C4-2B (cell line): ENCODE measurements at regions not wholly inside any gene's neighbourhood (a gene's known extent, or its start where the extent isn't known, plus 50 kb on each side); places are given as distances from the start of the nearest gene placed in this dataset.

Experiments
- H3K27ac ChIP-seq: fragments of 450-650 bp; 2 replicates; pipeline ENCODE4 v1.5.1; 2017
- ZFX ChIP-seq: fragments of 450-650 bp; IDR thresholded peaks from 2 replicates; pipeline ENCODE4 v1.6.1; 2017
- TF ChIP-seq, protein P1 (sequence below): fragments of 450-650 bp; conservative IDR thresholded peaks from 2 replicates; pipeline ENCODE4 v1.5.1; 2017; ENCODE audit warnings: mild to moderate bottlenecking

DNA sequence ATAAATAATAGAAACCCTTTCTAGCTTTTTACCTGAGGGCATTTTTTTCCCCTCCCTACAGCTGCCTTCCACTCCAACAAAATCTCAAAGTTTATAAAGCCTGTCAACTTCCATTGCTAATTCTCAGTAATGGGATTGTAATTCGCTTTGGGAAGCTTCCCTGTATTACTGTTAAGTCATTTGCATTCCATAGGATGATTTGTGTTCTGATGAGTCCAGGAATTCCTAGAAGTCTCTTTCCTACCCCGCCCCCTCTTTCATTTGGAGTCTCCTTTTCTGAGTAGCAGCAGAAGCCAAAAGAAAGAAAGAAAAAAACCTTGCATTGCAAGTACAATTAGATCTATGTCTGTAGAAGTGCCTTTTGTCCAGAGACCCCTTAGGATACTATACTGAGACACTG lies 1033.3 kb downstream of the IGSF11 start:
- no peak overlapping the region for H3K27ac ChIP-seq
- no peak for TF ChIP-seq ZFX
- TF ChIP-seq, protein P1, sequence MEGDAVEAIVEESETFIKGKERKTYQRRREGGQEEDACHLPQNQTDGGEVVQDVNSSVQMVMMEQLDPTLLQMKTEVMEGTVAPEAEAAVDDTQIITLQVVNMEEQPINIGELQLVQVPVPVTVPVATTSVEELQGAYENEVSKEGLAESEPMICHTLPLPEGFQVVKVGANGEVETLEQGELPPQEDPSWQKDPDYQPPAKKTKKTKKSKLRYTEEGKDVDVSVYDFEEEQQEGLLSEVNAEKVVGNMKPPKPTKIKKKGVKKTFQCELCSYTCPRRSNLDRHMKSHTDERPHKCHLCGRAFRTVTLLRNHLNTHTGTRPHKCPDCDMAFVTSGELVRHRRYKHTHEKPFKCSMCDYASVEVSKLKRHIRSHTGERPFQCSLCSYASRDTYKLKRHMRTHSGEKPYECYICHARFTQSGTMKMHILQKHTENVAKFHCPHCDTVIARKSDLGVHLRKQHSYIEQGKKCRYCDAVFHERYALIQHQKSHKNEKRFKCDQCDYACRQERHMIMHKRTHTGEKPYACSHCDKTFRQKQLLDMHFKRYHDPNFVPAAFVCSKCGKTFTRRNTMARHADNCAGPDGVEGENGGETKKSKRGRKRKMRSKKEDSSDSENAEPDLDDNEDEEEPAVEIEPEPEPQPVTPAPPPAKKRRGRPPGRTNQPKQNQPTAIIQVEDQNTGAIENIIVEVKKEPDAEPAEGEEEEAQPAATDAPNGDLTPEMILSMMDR: no peak

DNA sequence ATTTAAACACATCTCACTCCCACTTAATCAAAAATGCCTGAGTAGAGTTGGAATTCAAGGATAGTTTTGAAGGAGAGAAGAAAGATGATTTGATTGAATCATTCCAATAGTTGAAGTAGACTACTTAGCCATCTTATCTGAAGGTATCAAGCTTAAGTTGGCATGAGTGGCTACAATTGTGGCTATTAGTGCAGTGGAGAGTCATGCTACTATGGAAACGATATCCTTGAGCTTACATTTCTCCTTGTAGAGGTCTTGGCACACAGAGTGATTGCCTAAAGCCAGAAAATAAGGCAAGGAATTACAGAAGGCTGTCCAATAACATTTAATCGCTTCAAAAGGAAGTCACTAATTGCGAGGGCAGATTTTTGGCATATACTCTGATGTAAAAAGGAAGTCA lies 1022.7 kb downstream of the IGSF11 start:
- TF ChIP-seq, protein P1: no peak
- TF ChIP-seq ZFX: no peak
- no peak overlapping the region for H3K27ac ChIP-seq

DNA sequence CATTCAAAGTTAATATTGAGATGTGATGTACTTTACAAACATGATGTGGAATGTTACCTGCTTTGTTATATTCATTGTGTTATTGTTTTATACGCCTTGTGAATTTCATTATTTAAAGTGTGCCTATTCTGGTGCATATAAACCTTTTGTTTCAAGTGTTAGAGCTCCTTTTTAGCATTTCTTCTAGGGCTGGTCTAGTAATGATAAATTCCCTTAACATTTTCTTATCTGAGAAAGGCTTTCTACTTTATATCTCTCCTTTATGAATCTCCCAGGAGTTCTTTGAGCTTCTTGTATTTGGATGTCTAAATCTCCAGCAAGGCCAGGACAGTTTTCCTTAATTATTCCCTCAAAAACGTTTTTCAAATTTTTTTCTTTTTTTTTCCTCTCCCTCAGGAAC lies 1005.6 kb downstream of the IGSF11 start:
- TF ChIP-seq, protein P1: no peak
- TF ChIP-seq ZFX: no peak

DNA sequence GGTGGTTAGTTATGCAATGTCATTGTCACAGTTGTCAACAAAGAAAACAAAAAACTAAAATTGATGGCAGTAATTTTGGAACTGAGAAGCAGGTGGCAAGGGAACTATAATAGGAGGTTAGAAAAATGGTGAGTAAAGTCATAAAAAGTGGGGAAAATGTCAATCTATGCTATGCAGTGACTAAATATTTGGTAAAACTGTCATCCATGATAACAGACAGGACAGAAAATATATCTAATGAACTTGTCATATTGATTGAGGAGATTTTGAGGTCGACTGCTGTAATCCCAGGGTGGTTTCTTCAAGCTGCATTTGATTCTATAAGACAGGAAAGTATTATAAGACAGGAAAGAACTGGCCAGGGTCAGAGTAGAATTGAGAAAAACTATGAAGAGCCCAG lies 998.4 kb downstream of the IGSF11 start:
- no peak for TF ChIP-seq ZFX
- TF ChIP-seq, protein P1: no peak
- H3K27ac ChIP-seq: no peak overlapping the region

More for the DNA sequence above, 1005.6 kb downstream of the IGSF11 start:
- no peak overlapping the region for H3K27ac ChIP-seq

DNA sequence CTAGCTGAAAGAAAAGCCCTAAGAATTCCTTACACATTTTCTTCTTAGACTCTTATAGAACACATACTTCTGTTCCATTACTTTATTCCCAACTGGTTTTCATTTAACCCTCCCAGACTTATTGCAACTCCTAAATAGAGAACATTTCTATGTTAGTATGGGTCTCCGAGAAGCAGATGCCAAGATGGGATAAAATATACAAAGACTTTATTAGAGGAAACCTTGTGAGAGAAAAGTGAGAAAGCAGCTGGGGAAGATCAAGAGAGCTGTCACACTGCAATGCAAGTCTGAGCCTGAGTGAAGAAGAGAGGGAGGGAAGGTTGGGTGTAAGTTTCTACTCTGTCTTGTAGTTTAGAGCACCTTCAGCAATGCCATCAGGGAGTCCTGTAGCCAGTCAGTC lies 979.3 kb downstream of the IGSF11 start:
- no peak overlapping the region for H3K27ac ChIP-seq

DNA sequence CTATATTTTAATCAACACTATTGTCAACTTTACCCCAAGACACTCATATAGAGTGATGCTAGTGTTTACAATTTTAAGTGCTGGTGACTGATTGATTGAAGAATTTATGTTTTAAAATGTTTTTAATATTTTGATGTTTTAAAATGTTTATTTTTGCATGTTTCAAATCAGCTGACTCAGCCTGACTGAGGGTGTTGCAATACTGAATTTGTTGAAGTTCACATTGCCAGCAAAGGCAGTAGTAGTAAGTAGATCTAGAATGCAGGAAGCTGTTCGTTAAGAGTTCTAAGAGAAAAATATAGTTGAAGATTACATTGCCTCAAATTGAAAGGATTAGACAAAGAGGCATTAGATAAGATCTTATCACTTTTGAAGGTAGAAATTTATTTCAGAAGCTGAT lies 977.6 kb downstream of the IGSF11 start:
- TF ChIP-seq ZFX: no peak
- TF ChIP-seq, protein P1: no peak
- H3K27ac ChIP-seq: no peak overlapping the region

More for the DNA sequence above, 979.3 kb downstream of the IGSF11 start:
- no peak for TF ChIP-seq ZFX
- TF ChIP-seq, protein P1: no peak

DNA sequence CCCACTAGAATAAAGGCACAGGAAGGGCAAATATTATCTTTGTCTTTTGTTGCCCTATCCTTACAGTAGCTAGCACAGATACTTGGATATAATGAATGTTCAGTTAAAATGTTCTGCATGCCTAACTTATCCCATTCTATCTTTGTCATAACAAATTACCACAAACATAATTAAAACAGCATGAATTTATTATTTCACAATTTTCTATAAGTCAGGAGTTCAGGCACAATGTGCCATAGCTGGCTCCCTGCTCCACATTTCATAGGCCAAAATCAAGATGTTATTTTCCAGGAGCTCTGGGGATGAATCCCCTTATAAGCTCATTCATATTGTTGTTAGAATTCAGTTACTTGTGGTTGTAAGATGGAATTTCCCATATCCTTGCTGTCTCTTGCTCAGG lies 975.5 kb downstream of the IGSF11 start:
- H3K27ac ChIP-seq: no peak overlapping the region
- TF ChIP-seq, protein P1: no peak
- TF ChIP-seq ZFX: no peak
